ENCODE measurements at regions not wholly inside any gene's neighbourhood (a gene's known extent, or its start where the extent isn't known, plus 50 kb on each side); places are given as distances from the start of the nearest gene placed in this dataset.

- no peak overlapping the region for H3K27ac ChIP-seq
- TF ChIP-seq CTCF (conservative IDR thresholded peaks at IDR 0.05) = no peak
Measured at GRCh38 chr22:49163258-49163959, 664.3 kb downstream of the BRD1 start.

- H3K27ac ChIP-seq = no peak overlapping the region
- no peak for TF ChIP-seq CTCF (conservative IDR thresholded peaks at IDR 0.05)
Measured at GRCh38 chr22:49162841-49163240, 664.8 kb downstream of the BRD1 start.

GRCh38 chr22:49161002-49161850 lies 666.4 kb downstream of the BRD1 start:
- H3K27ac ChIP-seq = no peak overlapping the region
- no peak for TF ChIP-seq CTCF (conservative IDR thresholded peaks at IDR 0.05)

- TF ChIP-seq CTCF (conservative IDR thresholded peaks at IDR 0.05) = no peak
Measured at GRCh38 chr22:49160261-49161001, 667.2 kb downstream of the BRD1 start.

GRCh38 chr22:49159711-49160110 lies 668.0 kb downstream of the BRD1 start:
- no peak for TF ChIP-seq CTCF (conservative IDR thresholded peaks at IDR 0.05)
- no peak overlapping the region for H3K27ac ChIP-seq

More at GRCh38 chr22:49160261-49161001, 667.2 kb downstream of the BRD1 start:
- H3K27ac ChIP-seq = no peak overlapping the region

GRCh38 chr22:49158741-49159564 lies 668.7 kb downstream of the BRD1 start:
- H3K27ac ChIP-seq = no peak overlapping the region
- no peak for TF ChIP-seq CTCF (conservative IDR thresholded peaks at IDR 0.05)

All from VCaP (cell line).